ENCODE measurements at regions not wholly inside any gene's neighbourhood (a gene's known extent, or its start where the extent isn't known, plus 50 kb on each side); places are given as distances from the start of the nearest gene placed in this dataset.

DNA sequence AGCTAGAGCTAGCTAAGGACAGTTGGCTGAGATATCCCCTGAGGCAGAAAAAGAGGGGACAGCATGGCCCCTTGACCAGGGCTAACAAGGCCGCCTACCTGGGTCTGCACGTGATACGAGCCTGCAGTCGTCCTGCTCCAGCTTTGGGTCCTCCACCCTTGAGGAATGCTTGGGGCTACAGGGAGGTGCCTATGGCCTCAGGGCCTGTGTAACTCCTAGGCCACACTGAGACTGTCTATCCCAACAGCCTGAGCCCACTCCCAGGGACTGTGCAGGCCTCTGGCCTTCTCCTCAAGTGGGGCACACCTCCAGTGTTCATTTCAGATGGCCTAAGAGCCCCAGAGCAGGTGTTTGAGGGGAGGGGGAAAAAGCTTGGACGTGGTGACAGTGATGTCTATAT, 136.7 kb upstream of the SATB2 start:
- H3K4me2 ChIP-seq: no peak overlapping the region
- ATAC-seq (no peak), DNase-seq (ENCODE audit: low read depth in 1 of 2, low spot score in 1 of 2) (no peak), FAIRE-seq (no peak)
- no peak overlapping the region for H3K27ac ChIP-seq
- TF ChIP-seq KDM1A (IDR thresholded peaks at IDR 0.05; ENCODE audit: low read depth) (no peak), HOXB5 (CRISPR knock-in tag; IDR thresholded peaks at IDR 0.05) (no peak), ZC3H11A (IDR thresholded peaks at IDR 0.05) (no peak), FOSL2 (IDR thresholded peaks at IDR 0.05) (no peak), FOSL2 (CRISPR knock-in tag; IDR thresholded peaks at IDR 0.05) (no peak)
- TF ChIP-seq, protein P1, sequence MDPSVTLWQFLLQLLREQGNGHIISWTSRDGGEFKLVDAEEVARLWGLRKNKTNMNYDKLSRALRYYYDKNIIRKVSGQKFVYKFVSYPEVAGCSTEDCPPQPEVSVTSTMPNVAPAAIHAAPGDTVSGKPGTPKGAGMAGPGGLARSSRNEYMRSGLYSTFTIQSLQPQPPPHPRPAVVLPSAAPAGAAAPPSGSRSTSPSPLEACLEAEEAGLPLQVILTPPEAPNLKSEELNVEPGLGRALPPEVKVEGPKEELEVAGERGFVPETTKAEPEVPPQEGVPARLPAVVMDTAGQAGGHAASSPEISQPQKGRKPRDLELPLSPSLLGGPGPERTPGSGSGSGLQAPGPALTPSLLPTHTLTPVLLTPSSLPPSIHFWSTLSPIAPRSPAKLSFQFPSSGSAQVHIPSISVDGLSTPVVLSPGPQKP (IDR thresholded peaks at IDR 0.05; ENCODE audit: low read depth, low read length): no peak
- TF ChIP-seq, protein P2, sequence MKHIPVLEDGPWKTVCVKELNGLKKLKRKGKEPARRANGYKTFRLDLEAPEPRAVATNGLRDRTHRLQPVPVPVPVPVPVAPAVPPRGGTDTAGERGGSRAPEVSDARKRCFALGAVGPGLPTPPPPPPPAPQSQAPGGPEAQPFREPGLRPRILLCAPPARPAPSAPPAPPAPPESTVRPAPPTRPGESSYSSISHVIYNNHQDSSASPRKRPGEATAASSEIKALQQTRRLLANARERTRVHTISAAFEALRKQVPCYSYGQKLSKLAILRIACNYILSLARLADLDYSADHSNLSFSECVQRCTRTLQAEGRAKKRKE (CRISPR knock-in tag; IDR thresholded peaks at IDR 0.05; ENCODE audit: low read depth): no peak
- H3K4me1 ChIP-seq: no peaks in the 10 kb centered on the region
- POLR2A ChIA-PET: no interaction called here
- no peak overlapping the region for H3K4me3 ChIP-seq
- CTCF ChIA-PET: interaction anchor here (2.7 kb wide), 1 partner anchor 145 kb away, joined by 10 read pairs; no protein-coding TSS in a partner anchor
- 51% methylated on average over 5 of the region's 5 CpGs for WGBS (ENCODE audit: missing lambda C conversion rate)
- H3K9me3 ChIP-seq: no peaks in the 10 kb centered on the region

DNA sequence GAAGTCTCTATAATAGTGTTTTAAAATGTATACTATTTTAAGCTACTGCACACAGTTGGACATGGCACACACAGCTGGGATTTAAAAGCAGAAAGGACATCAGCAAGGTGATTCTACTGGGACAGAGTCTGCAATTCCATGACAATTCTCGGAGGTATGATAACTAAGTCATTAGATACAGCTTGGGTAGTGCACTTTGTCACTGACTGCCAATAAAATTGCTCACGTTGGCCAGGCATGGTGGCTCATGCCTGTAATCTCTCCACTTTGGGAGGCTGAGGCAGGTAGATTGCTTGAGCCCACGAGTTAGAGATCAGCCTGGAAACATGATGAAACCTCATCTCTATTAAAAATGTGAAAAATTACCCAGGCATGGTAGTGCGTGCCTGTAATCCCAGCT, 134.1 kb upstream of the SATB2 start:
- 18% methylated on average over 4 of the region's 4 CpGs for WGBS (ENCODE audit: missing lambda C conversion rate)

GRCh38 chr2:199590321-199591203, 132.8 kb upstream of the SATB2 start:
- TF ChIP-seq CBX8 (IDR thresholded peaks at IDR 0.05) (peak; percentile 48; the same call in 1 of the 2 replicates), ZSCAN20 (CRISPR knock-in tag; IDR thresholded peaks at IDR 0.05) (no peak)

More for the DNA sequence above, 134.1 kb upstream of the SATB2 start:
- FAIRE-seq (no peak), DNase-seq (ENCODE audit: low read depth in 1 of 2, low spot score in 1 of 2) (no peak), ATAC-seq (no peak)
- ChIA-PET CTCF (interaction anchor here (0.9 kb wide), 1 partner anchor 1260 kb away, joined by 3 read pairs; no protein-coding TSS in a partner anchor), POLR2A (no interaction called here)
- H3K4me3 ChIP-seq: no peak overlapping the region
- TF ChIP-seq HOXB5 (CRISPR knock-in tag; IDR thresholded peaks at IDR 0.05): no peak
- no peak for TF ChIP-seq ZNF302 (CRISPR knock-in tag; IDR thresholded peaks at IDR 0.05)
- no peak for TF ChIP-seq JUNB (IDR thresholded peaks at IDR 0.05)
- TF ChIP-seq ESRRA (IDR thresholded peaks at IDR 0.05; ENCODE audit: borderline replicate concordance, low read length): no peak
- no peak for TF ChIP-seq TFCP2L1 (CRISPR knock-in tag; IDR thresholded peaks at IDR 0.05)
- TF ChIP-seq E2F6 (IDR thresholded peaks at IDR 0.05; ENCODE audit: borderline replicate concordance, low read depth): no peak
- H3K4me1 ChIP-seq: no peaks in the 10 kb centered on the region
- H3K4me2 ChIP-seq: no peak overlapping the region
- no peak overlapping the region for H3K27ac ChIP-seq
- no peaks in the 10 kb centered on the region for H3K9me3 ChIP-seq

DNA sequence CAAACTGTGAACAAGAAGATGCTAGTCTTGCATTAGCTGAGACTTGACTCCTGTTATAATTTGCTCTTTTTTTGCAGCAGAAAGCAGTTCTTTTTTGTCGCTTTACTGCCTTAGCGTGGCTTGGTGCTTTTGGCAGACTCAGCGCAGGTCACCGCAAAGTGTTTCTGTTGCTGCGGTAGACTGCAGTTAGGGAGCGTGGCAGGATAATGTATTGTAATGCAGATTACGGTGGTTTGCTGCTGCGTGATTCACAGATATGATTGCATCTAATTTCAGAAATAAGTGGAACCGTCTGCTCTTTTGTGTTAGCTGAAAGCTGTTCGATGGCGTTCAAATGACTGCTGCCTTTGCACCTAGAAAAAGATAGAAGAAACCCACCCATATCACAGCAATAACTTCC, 131.6 kb upstream of the SATB2 start:
- H3K4me2 ChIP-seq: no peak overlapping the region
- no peak overlapping the region for H3K27ac ChIP-seq
- no peak for FAIRE-seq
- TF ChIP-seq SREBF2 (IDR thresholded peaks at IDR 0.05): no peak
- TF ChIP-seq, protein P3, sequence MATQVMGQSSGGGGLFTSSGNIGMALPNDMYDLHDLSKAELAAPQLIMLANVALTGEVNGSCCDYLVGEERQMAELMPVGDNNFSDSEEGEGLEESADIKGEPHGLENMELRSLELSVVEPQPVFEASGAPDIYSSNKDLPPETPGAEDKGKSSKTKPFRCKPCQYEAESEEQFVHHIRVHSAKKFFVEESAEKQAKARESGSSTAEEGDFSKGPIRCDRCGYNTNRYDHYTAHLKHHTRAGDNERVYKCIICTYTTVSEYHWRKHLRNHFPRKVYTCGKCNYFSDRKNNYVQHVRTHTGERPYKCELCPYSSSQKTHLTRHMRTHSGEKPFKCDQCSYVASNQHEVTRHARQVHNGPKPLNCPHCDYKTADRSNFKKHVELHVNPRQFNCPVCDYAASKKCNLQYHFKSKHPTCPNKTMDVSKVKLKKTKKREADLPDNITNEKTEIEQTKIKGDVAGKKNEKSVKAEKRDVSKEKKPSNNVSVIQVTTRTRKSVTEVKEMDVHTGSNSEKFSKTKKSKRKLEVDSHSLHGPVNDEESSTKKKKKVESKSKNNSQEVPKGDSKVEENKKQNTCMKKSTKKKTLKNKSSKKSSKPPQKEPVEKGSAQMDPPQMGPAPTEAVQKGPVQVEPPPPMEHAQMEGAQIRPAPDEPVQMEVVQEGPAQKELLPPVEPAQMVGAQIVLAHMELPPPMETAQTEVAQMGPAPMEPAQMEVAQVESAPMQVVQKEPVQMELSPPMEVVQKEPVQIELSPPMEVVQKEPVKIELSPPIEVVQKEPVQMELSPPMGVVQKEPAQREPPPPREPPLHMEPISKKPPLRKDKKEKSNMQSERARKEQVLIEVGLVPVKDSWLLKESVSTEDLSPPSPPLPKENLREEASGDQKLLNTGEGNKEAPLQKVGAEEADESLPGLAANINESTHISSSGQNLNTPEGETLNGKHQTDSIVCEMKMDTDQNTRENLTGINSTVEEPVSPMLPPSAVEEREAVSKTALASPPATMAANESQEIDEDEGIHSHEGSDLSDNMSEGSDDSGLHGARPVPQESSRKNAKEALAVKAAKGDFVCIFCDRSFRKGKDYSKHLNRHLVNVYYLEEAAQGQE (IDR thresholded peaks at IDR 0.05): no peak
- TF ChIP-seq, protein P2 (CRISPR knock-in tag; IDR thresholded peaks at IDR 0.05; ENCODE audit: low read depth): no peak
- no peak for TF ChIP-seq TP53 (CRISPR knock-in tag; IDR thresholded peaks at IDR 0.05)
- TF ChIP-seq CTCF (IDR thresholded peaks at IDR 0.05): no peak
- TF ChIP-seq MYC (IDR thresholded peaks at IDR 0.05; ENCODE audit: borderline replicate concordance, low read length): no peak
- TF ChIP-seq HOXB13 (CRISPR knock-in tag; IDR thresholded peaks at IDR 0.05; ENCODE audit: low read depth): no peak

More at GRCh38 chr2:199590321-199591203, 132.8 kb upstream of the SATB2 start:
- no peak overlapping the region for H3K27ac ChIP-seq
- ATAC-seq: no peak
- WGBS (ENCODE audit: missing lambda C conversion rate): 11% methylated on average over 5 of the region's 5 CpGs
- H3K4me3 ChIP-seq: no peak overlapping the region
- no peak overlapping the region for H3K4me2 ChIP-seq
- no peak for FAIRE-seq
- POLR2A ChIA-PET: no interaction called here
- no peaks in the 10 kb centered on the region for H3K4me1 ChIP-seq
- no peak for DNase-seq (ENCODE audit: low read depth in 1 of 2, low spot score in 1 of 2)
- CTCF ChIA-PET: no interaction called here
- H3K9me3 ChIP-seq: no peaks in the 10 kb centered on the region

More for the DNA sequence above, 131.6 kb upstream of the SATB2 start:
- no peak for DNase-seq (ENCODE audit: low read depth in 1 of 2, low spot score in 1 of 2)
- no peaks in the 10 kb centered on the region for H3K4me1 ChIP-seq
- CTCF ChIA-PET: interaction anchor here (3.8 kb wide), 1 partner anchor 8 kb away, joined by 14 read pairs; no protein-coding TSS in a partner anchor
- H3K9me3 ChIP-seq: no peaks in the 10 kb centered on the region
- 59% methylated on average over 11 of the region's 11 CpGs for WGBS (ENCODE audit: missing lambda C conversion rate)
- no peak for ATAC-seq
- POLR2A ChIA-PET: no interaction called here
- no peak overlapping the region for H3K4me3 ChIP-seq

Data from A549 (cell line).